PC-3 (cell line): ENCODE measurements at regions not wholly inside any gene's neighbourhood (a gene's known extent, or its start where the extent isn't known, plus 50 kb on each side); places are given as distances from the start of the nearest gene placed in this dataset.

ENCODE experiments used
- CTCF ChIP-seq: fragments of 300-600 bp; sonication (generic); conservative IDR thresholded peaks from 2 replicates; pipeline ENCODE4 v1.5.1; 2017; ENCODE audit warnings: antibody characterized with exemption, low read depth, mild to moderate bottlenecking, low read length
- EZH2phosphoT487 ChIP-seq: fragments of 300-600 bp; sonication (generic); IDR thresholded peaks from 2 replicates; pipeline ENCODE4 v1.6.1; 2018; ENCODE audit warnings: mild to moderate bottlenecking, antibody characterized with exemption, low read length, borderline replicate concordance

GRCh38 chr3:16820485-16820884 lies 64.3 kb upstream of the PLCL2 start:
- peak; percentile 26; the same call in 1 of the 2 replicates for TF ChIP-seq CTCF
- TF ChIP-seq EZH2phosphoT487: no peak
